Stimulated activated naive CD8-positive, alpha-beta T cell treated with anti-CD3 and anti-CD28 coated beads, Interleukin-15, amount 100 ng/mL, for 72 hours (primary cell): ENCODE measurements at regions not wholly inside any gene's neighbourhood (a gene's known extent, or its start where the extent isn't known, plus 50 kb on each side); places are given as distances from the start of the nearest gene placed in this dataset.
"Not testable (repeated sequence)": the region's sequence is repeated elsewhere in the genome, so short reads cannot be mapped to it uniquely, and the experiment has no call there.

Experiments
- ATAC-seq: fragments of 150-1000 bp; cut with Tn5 transposase; 2 replicates; pipeline ENCODE4 v1.10.0; 2021; ENCODE audit warnings: mild to moderate bottlenecking, moderate library complexity
- DNase-seq, 2 donors: peaks; one replicate each; pipeline ENCODE4 v3.0.0; 2021 to 2022
- H3K27ac Mint-ChIP-seq, 2 donors: one replicate each; pipeline ENCODE4 v1.8.0; 2022; ENCODE audit warnings: mild to moderate bottlenecking in 2 of 2, mixed read lengths in 2 of 2, moderate library complexity in 2 of 2
- H3K27me3 Mint-ChIP-seq: one replicate; pipeline ENCODE4 v1.8.0; 2022; ENCODE audit warnings: mixed read lengths
- H3K4me1 Mint-ChIP-seq: one replicate; pipeline ENCODE4 v1.8.0; 2022; ENCODE audit warnings: mild to moderate bottlenecking, mixed read lengths
- H3K4me3 Mint-ChIP-seq, 2 donors: one replicate each; pipeline ENCODE4 v1.8.0; 2022; ENCODE audit warnings: mild to moderate bottlenecking in 2 of 2, mixed read lengths in 2 of 2, moderate library complexity in 1 of 2
- H3K9me3 Mint-ChIP-seq, 2 donors: one replicate each; pipeline ENCODE4 v1.8.0; 2022; ENCODE audit warnings: mixed read lengths in 2 of 2

- no peaks in the 10 kb centered on the region for H3K27me3 Mint-ChIP-seq
- no peak overlapping the region for H3K4me3 Mint-ChIP-seq
- no peak overlapping the region for H3K27ac Mint-ChIP-seq
- no peaks in the 10 kb centered on the region for H3K9me3 Mint-ChIP-seq
- DNase-seq (no peak), ATAC-seq (no peak)
- H3K4me1 Mint-ChIP-seq: no peaks in the 10 kb centered on the region
Observed at GRCh38 chr16:26840691-26841090, 226.0 kb upstream of the C16orf82 start.

- no peak for DNase-seq
- no peak for ATAC-seq
- Mint-ChIP-seq H3K27me3 (peaks cover 8% of the 10 kb centered on the region), H3K4me3 (no peak overlapping the region), H3K9me3 (peaks cover 15 to 16% of the 10 kb centered on the region in 2 donors), H3K27ac (no peak overlapping the region), H3K4me1 (no peaks in the 10 kb centered on the region)
Observed at GRCh38 chr16:26856271-26856670, 210.5 kb upstream of the C16orf82 start.

GRCh38 chr16:26856791-26857190 lies 209.9 kb upstream of the C16orf82 start:
- Mint-ChIP-seq H3K4me1 (no peaks in the 10 kb centered on the region), H3K27me3 (peaks cover 8% of the 10 kb centered on the region), H3K9me3 (peaks cover 20 to 21% of the 10 kb centered on the region in 2 donors), H3K27ac (no peak overlapping the region), H3K4me3 (no peak overlapping the region)
- no peak for ATAC-seq
- no peak for DNase-seq

- Mint-ChIP-seq H3K4me3 (no peak overlapping the region), H3K4me1 (no peaks in the 10 kb centered on the region), H3K27ac (no peak overlapping the region), H3K27me3 (peaks cover 8% of the 10 kb centered on the region), H3K9me3 (peaks cover 22% of the 10 kb centered on the region in 2 donors)
- DNase-seq (no peak), ATAC-seq (no peak)
Observed at GRCh38 chr16:26857371-26857770, 209.4 kb upstream of the C16orf82 start.

- peaks cover 22% of the 10 kb centered on the region in 2 donors for H3K9me3 Mint-ChIP-seq
- H3K27ac Mint-ChIP-seq: no peak overlapping the region
- ATAC-seq (no peak), DNase-seq (no peak)
- H3K27me3 Mint-ChIP-seq: peaks cover 16% of the 10 kb centered on the region
- no peaks in the 10 kb centered on the region for H3K4me1 Mint-ChIP-seq
- H3K4me3 Mint-ChIP-seq: no peak overlapping the region
Observed at GRCh38 chr16:26860506-26860905, 206.2 kb upstream of the C16orf82 start.

GRCh38 chr16:26863931-26864330 lies 202.8 kb upstream of the C16orf82 start:
- H3K27ac Mint-ChIP-seq: no peak overlapping the region
- H3K4me1 Mint-ChIP-seq: no peaks in the 10 kb centered on the region
- peaks cover 22% of the 10 kb centered on the region in 2 donors for H3K9me3 Mint-ChIP-seq
- H3K27me3 Mint-ChIP-seq: peaks cover 20% of the 10 kb centered on the region
- ATAC-seq: no peak
- H3K4me3 Mint-ChIP-seq: no peak overlapping the region
- no peak for DNase-seq

- DNase-seq, H3K27ac Mint-ChIP-seq, H3K9me3 Mint-ChIP-seq, H3K4me1 Mint-ChIP-seq, ATAC-seq, H3K27me3 Mint-ChIP-seq, H3K4me3 Mint-ChIP-seq: not testable (repeated sequence)
Observed at GRCh38 chr16:26874318-26874717, 192.4 kb upstream of the C16orf82 start.

- Mint-ChIP-seq H3K27me3 (no peaks in the 10 kb centered on the region), H3K4me3 (no peak overlapping the region), H3K27ac (no peak overlapping the region), H3K9me3 (no peaks in the 10 kb centered on the region), H3K4me1 (no peaks in the 10 kb centered on the region)
- DNase-seq: no peak
- no peak for ATAC-seq
Observed at GRCh38 chr16:26877421-26877820, 189.3 kb upstream of the C16orf82 start.

GRCh38 chr16:26885674-26886073 lies 181.1 kb upstream of the C16orf82 start:
- Mint-ChIP-seq H3K27me3 (no peaks in the 10 kb centered on the region), H3K9me3 (peaks cover 5 to 15% of the 10 kb centered on the region in 2 donors), H3K4me3 (no peak overlapping the region), H3K4me1 (no peaks in the 10 kb centered on the region), H3K27ac (no peak overlapping the region)
- ATAC-seq (no peak), DNase-seq (no peak)

- no peak for DNase-seq
- Mint-ChIP-seq H3K4me3 (no peak overlapping the region), H3K27me3 (peaks cover 11% of the 10 kb centered on the region), H3K9me3 (peaks cover 3% of the 10 kb centered on the region in 2 donors), H3K4me1 (no peaks in the 10 kb centered on the region), H3K27ac (no peak overlapping the region)
- no peak for ATAC-seq
Observed at GRCh38 chr16:26889740-26890139, 177.0 kb upstream of the C16orf82 start.

GRCh38 chr16:26898200-26898599 lies 168.5 kb upstream of the C16orf82 start:
- DNase-seq (no peak), ATAC-seq (no peak)
- Mint-ChIP-seq H3K9me3 (no peaks in the 10 kb centered on the region), H3K4me1 (no peaks in the 10 kb centered on the region), H3K27ac (no peak overlapping the region), H3K27me3 (peaks cover 21% of the 10 kb centered on the region), H3K4me3 (no peak overlapping the region)

- DNase-seq (no peak), ATAC-seq (no peak)
- Mint-ChIP-seq H3K4me1 (no peaks in the 10 kb centered on the region), H3K27me3 (peaks cover 4% of the 10 kb centered on the region), H3K27ac (no peak overlapping the region), H3K4me3 (no peak overlapping the region), H3K9me3 (no peaks in the 10 kb centered on the region)
Observed at GRCh38 chr16:26901196-26901861, 165.4 kb upstream of the C16orf82 start.

- no peaks in the 10 kb centered on the region for H3K27me3 Mint-ChIP-seq
- no peak overlapping the region for H3K27ac Mint-ChIP-seq
- ATAC-seq (no peak), DNase-seq (no peak)
- H3K9me3 Mint-ChIP-seq: no peaks in the 10 kb centered on the region
- H3K4me3 Mint-ChIP-seq: no peak overlapping the region
- no peaks in the 10 kb centered on the region for H3K4me1 Mint-ChIP-seq
Observed at GRCh38 chr16:26901983-26902382, 164.7 kb upstream of the C16orf82 start.

GRCh38 chr16:26905336-26905735 lies 161.4 kb upstream of the C16orf82 start:
- Mint-ChIP-seq H3K27me3 (no peaks in the 10 kb centered on the region), H3K27ac (no peak overlapping the region), H3K9me3 (no peaks in the 10 kb centered on the region), H3K4me3 (no peak overlapping the region), H3K4me1 (no peaks in the 10 kb centered on the region)
- ATAC-seq (no peak), DNase-seq (no peak)

- H3K4me1 Mint-ChIP-seq: no peaks in the 10 kb centered on the region
- H3K4me3 Mint-ChIP-seq: no peak overlapping the region
- no peaks in the 10 kb centered on the region for H3K27me3 Mint-ChIP-seq
- DNase-seq: no peak
- H3K27ac Mint-ChIP-seq: peak overlapping the region in 1 of 2 donors; percentile 77
- H3K9me3 Mint-ChIP-seq: no peaks in the 10 kb centered on the region
- ATAC-seq: no peak
Observed at GRCh38 chr16:26909623-26910022, 157.1 kb upstream of the C16orf82 start.

- no peak for ATAC-seq
- Mint-ChIP-seq H3K27ac (no peak overlapping the region), H3K27me3 (peaks cover 1% of the 10 kb centered on the region)
Observed at GRCh38 chr16:26911436-26911835, 155.3 kb upstream of the C16orf82 start.

GRCh38 chr16:26913851-26914250 lies 152.9 kb upstream of the C16orf82 start:
- H3K27me3 Mint-ChIP-seq: peaks cover 13% of the 10 kb centered on the region

More at GRCh38 chr16:26911436-26911835, 155.3 kb upstream of the C16orf82 start:
- DNase-seq: no peak
- Mint-ChIP-seq H3K4me1 (no peaks in the 10 kb centered on the region), H3K4me3 (no peak overlapping the region), H3K9me3 (no peaks in the 10 kb centered on the region)

More at GRCh38 chr16:26913851-26914250, 152.9 kb upstream of the C16orf82 start:
- Mint-ChIP-seq H3K4me3 (no peak overlapping the region), H3K27ac (no peak overlapping the region), H3K9me3 (no peaks in the 10 kb centered on the region), H3K4me1 (no peaks in the 10 kb centered on the region)
- ATAC-seq: no peak
- no peak for DNase-seq
